LNCaP clone FGC (cell line): ENCODE measurements at regions not wholly inside any gene's neighbourhood (a gene's known extent, or its start where the extent isn't known, plus 50 kb on each side); places are given as distances from the start of the nearest gene placed in this dataset.

Experiments
- DNase-seq: peaks from one replicate; pipeline ENCODE4 v3.0.0-alpha.2; 2011; ENCODE audit warnings: low read depth
- H3K4me3 ChIP-seq: 2 replicates; pipeline ENCODE4 v1.5.1; 2011; ENCODE audit warnings: mild to moderate bottlenecking, low read depth, low read length, control low read depth
- TF ChIP-seq, protein P1 (sequence below): IDR thresholded peaks from 2 replicates; pipeline ENCODE4 v1.5.1; 2012; ENCODE audit warnings: mild to moderate bottlenecking; ENCODE audit not compliant: control insufficient read depth, insufficient read depth; ENCODE audit errors: extremely low read depth

DNA sequence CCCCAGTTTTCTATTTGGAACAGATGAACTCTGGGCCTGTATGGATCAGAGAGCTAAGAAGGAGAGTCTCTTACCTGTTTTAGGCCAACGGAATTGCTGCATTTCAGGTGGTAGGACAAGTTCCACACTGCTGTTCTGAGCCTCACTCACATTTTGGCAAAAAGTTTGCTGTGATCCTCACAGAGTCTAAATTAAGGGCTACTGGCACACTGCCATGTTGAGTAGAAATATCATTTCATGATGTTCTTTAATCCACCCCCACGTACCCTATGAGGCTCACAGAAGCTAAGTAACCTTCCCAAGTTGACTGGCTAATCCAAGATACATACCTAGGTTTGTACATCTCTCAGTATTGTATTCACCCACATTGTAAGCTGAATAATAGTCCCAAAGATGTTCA is 447.2 kb downstream of the INHBA start:
- no peak for DNase-seq
- TF ChIP-seq, protein P1, sequence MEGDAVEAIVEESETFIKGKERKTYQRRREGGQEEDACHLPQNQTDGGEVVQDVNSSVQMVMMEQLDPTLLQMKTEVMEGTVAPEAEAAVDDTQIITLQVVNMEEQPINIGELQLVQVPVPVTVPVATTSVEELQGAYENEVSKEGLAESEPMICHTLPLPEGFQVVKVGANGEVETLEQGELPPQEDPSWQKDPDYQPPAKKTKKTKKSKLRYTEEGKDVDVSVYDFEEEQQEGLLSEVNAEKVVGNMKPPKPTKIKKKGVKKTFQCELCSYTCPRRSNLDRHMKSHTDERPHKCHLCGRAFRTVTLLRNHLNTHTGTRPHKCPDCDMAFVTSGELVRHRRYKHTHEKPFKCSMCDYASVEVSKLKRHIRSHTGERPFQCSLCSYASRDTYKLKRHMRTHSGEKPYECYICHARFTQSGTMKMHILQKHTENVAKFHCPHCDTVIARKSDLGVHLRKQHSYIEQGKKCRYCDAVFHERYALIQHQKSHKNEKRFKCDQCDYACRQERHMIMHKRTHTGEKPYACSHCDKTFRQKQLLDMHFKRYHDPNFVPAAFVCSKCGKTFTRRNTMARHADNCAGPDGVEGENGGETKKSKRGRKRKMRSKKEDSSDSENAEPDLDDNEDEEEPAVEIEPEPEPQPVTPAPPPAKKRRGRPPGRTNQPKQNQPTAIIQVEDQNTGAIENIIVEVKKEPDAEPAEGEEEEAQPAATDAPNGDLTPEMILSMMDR = no peak
- no peak overlapping the region for H3K4me3 ChIP-seq

DNA sequence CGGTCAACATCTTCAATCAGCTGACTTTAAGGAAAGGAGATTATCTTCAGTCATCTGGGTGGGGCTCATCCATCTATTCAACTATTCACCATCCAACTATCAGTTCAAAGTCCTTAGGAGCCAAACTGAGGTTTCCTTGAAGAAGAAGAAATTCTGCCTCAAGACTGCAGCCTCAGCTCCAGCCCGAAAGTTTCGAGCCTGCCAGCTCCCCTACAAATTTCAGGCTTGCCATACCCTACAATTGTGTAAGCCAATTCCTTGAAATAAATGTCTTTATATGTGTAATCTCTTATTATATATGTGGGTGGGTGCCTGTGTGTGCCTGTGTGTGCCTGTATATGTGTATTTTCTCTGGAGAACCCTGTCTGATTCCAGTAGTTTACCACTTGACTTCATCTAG is 447.8 kb downstream of the INHBA start:
- no peak overlapping the region for H3K4me3 ChIP-seq
- no peak for DNase-seq
- TF ChIP-seq, protein P1 = no peak

DNA sequence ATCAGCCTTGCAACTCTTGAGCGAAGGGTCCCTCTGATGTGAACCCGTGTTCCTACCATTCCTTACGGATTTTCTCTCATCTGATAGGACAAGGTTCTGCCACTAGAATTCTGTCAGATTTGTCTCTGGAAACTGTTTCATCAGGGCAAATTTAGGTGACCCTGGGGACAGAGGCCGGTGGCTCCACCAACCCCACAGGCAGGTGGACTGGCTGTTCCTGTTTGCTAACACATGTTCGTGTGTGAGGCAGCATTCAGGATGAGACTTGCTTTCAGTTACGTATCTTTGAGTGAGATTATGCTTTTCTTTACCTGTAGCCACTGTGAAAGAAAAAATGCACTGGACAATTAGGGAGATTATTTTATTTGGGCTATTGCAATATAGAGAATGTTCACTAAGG is 449.9 kb downstream of the INHBA start:
- H3K4me3 ChIP-seq = no peak overlapping the region
- TF ChIP-seq, protein P1 = no peak
- DNase-seq = no peak

DNA sequence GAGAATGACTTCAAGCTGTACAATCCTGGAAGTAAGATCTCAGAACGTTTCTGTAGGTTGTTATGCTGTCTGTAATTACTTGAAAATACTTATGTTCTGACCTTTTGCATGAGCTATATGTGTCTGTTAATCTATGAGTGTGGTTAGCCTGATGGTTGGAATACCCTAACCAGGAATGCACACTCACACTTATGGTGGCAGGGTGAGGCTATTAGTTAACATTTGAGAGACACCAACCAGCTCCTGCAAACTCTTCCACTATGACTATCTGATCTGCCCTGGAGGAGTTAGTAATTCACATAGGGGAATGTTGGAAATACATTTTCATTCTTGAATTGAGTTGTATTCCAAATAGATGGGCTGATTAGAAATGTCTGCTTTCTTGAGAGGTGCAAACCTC is 450.3 kb downstream of the INHBA start:
- no peak for DNase-seq

DNA sequence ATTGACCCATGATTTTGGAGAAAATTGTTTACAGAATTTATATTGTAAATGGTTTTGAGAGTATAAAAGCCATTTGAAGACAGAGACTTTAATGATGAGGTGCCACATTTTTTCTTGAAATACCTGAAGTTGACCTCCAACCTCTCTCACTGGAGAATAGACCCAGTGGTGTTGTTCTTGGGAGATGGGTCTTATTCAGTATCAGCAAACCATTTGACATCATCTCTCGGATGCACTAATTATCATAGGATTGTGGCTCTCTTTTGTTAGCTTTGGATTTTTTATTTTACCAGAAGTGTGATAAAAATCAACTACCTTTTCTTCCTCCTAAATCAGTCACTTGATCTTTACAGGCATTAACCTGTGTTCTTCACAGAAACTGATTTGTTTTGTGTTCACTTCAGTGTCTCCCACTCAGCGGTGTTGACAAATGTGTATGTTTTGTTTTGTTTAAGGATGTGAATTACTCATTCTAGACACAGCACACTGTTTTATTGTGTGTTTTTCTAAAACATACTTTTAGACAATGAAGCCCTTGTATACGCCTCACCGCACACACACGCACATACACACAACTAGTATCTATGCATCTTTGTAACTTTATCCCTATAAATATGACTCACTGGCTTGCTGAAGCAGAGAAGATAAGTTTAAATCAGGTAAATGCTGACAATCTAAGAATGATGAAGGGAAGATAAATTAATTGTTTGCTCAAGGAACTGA is 455.6 kb downstream of the INHBA start:
- no peak for DNase-seq

More for the DNA sequence above, 450.3 kb downstream of the INHBA start:
- H3K4me3 ChIP-seq = no peak overlapping the region
- TF ChIP-seq, protein P1 = no peak

DNA sequence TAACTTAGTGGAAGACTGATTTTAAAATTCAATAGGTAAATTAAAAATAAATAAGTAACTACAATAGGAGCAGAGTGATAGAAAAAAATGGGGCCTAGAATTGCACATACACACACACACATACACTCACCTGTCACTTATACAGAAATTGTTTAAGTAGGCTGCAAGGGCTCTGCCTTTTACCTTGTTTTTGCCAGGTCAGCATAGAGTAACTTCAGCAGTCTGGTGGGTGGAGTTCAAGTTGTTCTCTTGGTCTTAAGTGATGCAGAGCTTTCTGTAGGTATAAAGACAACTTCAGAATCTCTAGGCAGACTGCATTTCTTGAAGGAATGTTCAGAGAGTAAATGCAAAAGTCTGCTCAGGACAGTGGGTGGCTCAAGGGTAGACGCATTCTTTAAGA is 457.0 kb downstream of the INHBA start:
- TF ChIP-seq, protein P1 = no peak
- no peak overlapping the region for H3K4me3 ChIP-seq
- no peak for DNase-seq

More for the DNA sequence above, 455.6 kb downstream of the INHBA start:
- TF ChIP-seq, protein P1 = no peak
- no peak overlapping the region for H3K4me3 ChIP-seq

DNA sequence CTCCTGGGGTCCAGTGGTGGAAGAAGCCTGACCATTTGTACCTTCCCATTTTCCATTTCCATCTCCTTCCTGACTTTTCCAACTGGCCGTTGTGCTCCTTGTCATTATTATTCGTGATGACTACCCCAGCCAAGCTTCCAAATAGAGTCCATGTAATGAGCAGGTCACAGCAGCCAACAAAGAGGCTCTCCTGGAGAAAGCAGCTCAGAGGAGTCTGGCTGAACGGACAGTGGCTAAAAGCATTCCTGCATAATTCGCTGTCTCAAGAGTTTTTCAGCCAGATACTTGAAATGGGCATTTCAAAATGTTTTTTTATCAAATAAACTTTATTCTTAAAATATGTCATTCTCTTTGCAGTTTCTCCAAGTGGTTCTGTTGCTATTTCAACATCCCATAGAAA is 458.6 kb downstream of the INHBA start:
- H3K4me3 ChIP-seq = no peak overlapping the region
- TF ChIP-seq, protein P1 = no peak
- DNase-seq = no peak
